ENCODE measurements at regions not wholly inside any gene's neighbourhood (a gene's known extent, or its start where the extent isn't known, plus 50 kb on each side); places are given as distances from the start of the nearest gene placed in this dataset.

GRCh38 chr10:85542936-85543730, 823.5 kb downstream of the GRID1 start:
- no peak for TF ChIP-seq CTCF (IDR thresholded peaks at IDR 0.05; ENCODE audit: low read depth, low read length)
- no peak for TF ChIP-seq POLR2A (IDR thresholded peaks at IDR 0.05; ENCODE audit: extremely low read depth, insufficient read length)
- TF ChIP-seq MYC (IDR thresholded peaks at IDR 0.05; ENCODE audit: low read depth, low read length): no peak
- TF ChIP-seq, protein P1, sequence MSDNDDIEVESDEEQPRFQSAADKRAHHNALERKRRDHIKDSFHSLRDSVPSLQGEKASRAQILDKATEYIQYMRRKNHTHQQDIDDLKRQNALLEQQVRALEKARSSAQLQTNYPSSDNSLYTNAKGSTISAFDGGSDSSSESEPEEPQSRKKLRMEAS (IDR thresholded peaks at IDR 0.05; ENCODE audit: low read depth, low read length): no peak
